HCT116 (cell line): ENCODE measurements at regions not wholly inside any gene's neighbourhood (a gene's known extent, or its start where the extent isn't known, plus 50 kb on each side); places are given as distances from the start of the nearest gene placed in this dataset.

Experiments used
- ATAC-seq: fragments of 200-7000 bp; cut with Tn5 transposase; 2 replicates; pipeline ENCODE4 v1.9.1; 2020; ENCODE audit warnings: mild to moderate bottlenecking, moderate library complexity
- BruUV-seq: library from RNA; stranded (reverse); fragments of 400-500 nt; replicated peaks from 2 replicates; lab custom pipeline; 2021; lab: Mats Ljungman, UMichigan
- CTCF ChIA-PET: fragments of 300-600 bp; sonication (Branson Sonifier 250); formaldehyde crosslinking; loops from one replicate; lab custom pipeline; 2021; ENCODE audit warnings: antibody characterized with exemption; lab: Charles Lee
- POLR2A ChIA-PET: fragments of 300-600, 350-600 bp; sonication (Branson Sonifier 250); formaldehyde crosslinking; loops from one replicate; lab custom pipeline; 2021; ENCODE audit warnings: antibody characterized with exemption; lab: Charles Lee
- RAD21 ChIA-PET, 2 experiments: fragments of 300-600 bp; sonication (Branson Sonifier 250); formaldehyde crosslinking; loops; one replicate each; lab custom pipeline; 2023; ENCODE audit warnings: low total read pairs in 2 of 2; ENCODE audit not compliant: uncharacterized antibody in 2 of 2, unreplicated experiment in 2 of 2, low non-redundant PET in 1 of 2; lab: Charles Lee
- DNase-seq: peaks from one replicate; pipeline ENCODE4 v3.0.0-alpha.2; 2010; ENCODE audit warnings: low read depth, low spot score
- H2AFZ ChIP-seq: fragments of 200-600 bp; shearing (Covaris generic), sonication (generic); 2 replicates; pipeline ENCODE4 v1.6.1; 2017; ENCODE audit warnings: low read depth, mixed run types, mixed read lengths, antibody characterized with exemption, low read length; ENCODE audit not compliant: poor library complexity, severe bottlenecking
- H3K27ac ChIP-seq: 2 replicates; pipeline ENCODE4 v1.5.1; 2012; ENCODE audit warnings: low read depth, low read length
- H3K27me3 ChIP-seq: fragments of 200-600 bp; sonication (generic); 2 replicates; pipeline ENCODE4 v1.6.1; 2016; ENCODE audit warnings: mixed run types, low read length, mixed read lengths; ENCODE audit not compliant: insufficient read depth
- H3K36me3 ChIP-seq, 2 experiments: fragments of 200-500 bp in 1 of 2; fragments of 200-600 bp in 1 of 2; sonication (Bioruptor generic) in 1 of 2; sonication (generic) in 1 of 2; 2 replicates each; pipeline versions ENCODE4 v1.5.1 to v1.6.1; 2014 to 2016; ENCODE audit warnings: low read length in 2 of 2, inconsistent platforms in 1 of 2, mixed read lengths in 1 of 2, mixed run types in 1 of 2; ENCODE audit not compliant: insufficient read depth in 2 of 2, control insufficient read depth in 1 of 2
- H3K4me1 ChIP-seq, 2 experiments: fragments of 200-600 bp in 1 of 2; sonication (generic) in 1 of 2; 2 replicates each; pipeline versions ENCODE4 v1.5.1 to v1.6.1; 2012 to 2017; ENCODE audit warnings: low read length in 2 of 2, inconsistent platforms in 1 of 2, mild to moderate bottlenecking in 1 of 2, mixed read lengths in 1 of 2, mixed run types in 1 of 2, moderate library complexity in 1 of 2; ENCODE audit not compliant: insufficient read depth in 2 of 2, control insufficient read depth in 1 of 2
- H3K4me2 ChIP-seq: fragments of 200-600 bp; sonication (generic); 2 replicates; pipeline ENCODE4 v1.6.1; 2017; ENCODE audit warnings: mixed run types, low read length, mixed read lengths
- H3K4me3 ChIP-seq, 2 experiments: fragments of 200-600 bp in 1 of 2; sonication (generic) in 1 of 2; replicated peaks in 1 of 2; 2 replicates each; pipeline ENCODE4 v1.5.1; 2011 to 2016; ENCODE audit warnings: low read length in 2 of 2, control low read depth in 1 of 2, low read depth in 1 of 2, mild to moderate bottlenecking in 1 of 2, mixed read lengths in 1 of 2, mixed run types in 1 of 2
- H3K79me2 ChIP-seq: fragments of 200-600 bp; sonication (generic); 2 replicates; pipeline ENCODE4 v1.6.1; 2017; ENCODE audit warnings: mild to moderate bottlenecking, mixed run types, low read length, moderate library complexity, mixed read lengths; ENCODE audit not compliant: insufficient read depth
- H3K9ac ChIP-seq: fragments of 200-600 bp; sonication (generic); 2 replicates; pipeline ENCODE4 v1.6.1; 2016; ENCODE audit warnings: low read length, mixed read lengths
- H3K9me2 ChIP-seq: fragments of 200-600 bp; sonication (generic), shearing (Covaris generic); 2 replicates; pipeline ENCODE4 v1.6.1; 2017; ENCODE audit warnings: mixed run types, mild to moderate bottlenecking, moderate library complexity; ENCODE audit not compliant: insufficient read depth
- H3K9me3 ChIP-seq, 2 experiments: fragments of 200-500 bp in 1 of 2; fragments of 200-600 bp in 1 of 2; sonication (Bioruptor generic) in 1 of 2; sonication (generic) in 1 of 2; 2 replicates each; pipeline ENCODE4 v1.6.1; 2014 to 2017; ENCODE audit warnings: low read length in 2 of 2, mixed read lengths in 2 of 2, inconsistent platforms in 1 of 2, low read depth in 1 of 2, mild to moderate bottlenecking in 1 of 2, mixed run types in 1 of 2, moderate library complexity in 1 of 2; ENCODE audit not compliant: control insufficient read depth in 1 of 2, insufficient read depth in 1 of 2
- H4K20me1 ChIP-seq: fragments of 200-600 bp; sonication (generic), shearing (Covaris generic); 2 replicates; pipeline ENCODE4 v1.6.1; 2017; ENCODE audit warnings: mixed run types, mild to moderate bottlenecking, moderate library complexity; ENCODE audit not compliant: insufficient read depth
- CEBPB ChIP-seq: IDR thresholded peaks from 2 replicates; pipeline ENCODE4 v1.6.1; 2012; ENCODE audit warnings: low read depth
- CTCF ChIP-seq, 3 experiments: fragments of 200-600 bp in 1 of 3; sonication (generic) in 1 of 3; IDR thresholded peaks in 2 of 3; conservative IDR thresholded peaks in 1 of 3; 2 replicates each; pipeline ENCODE4 v1.5.1; 2012 to 2017; ENCODE audit warnings: low read depth in 2 of 3, low read length in 2 of 3, antibody characterized with exemption in 1 of 3, borderline replicate concordance in 1 of 3, control low read depth in 1 of 3, mild to moderate bottlenecking in 1 of 3, mixed read lengths in 1 of 3, mixed run types in 1 of 3, moderate library complexity in 1 of 3; ENCODE audit not compliant: insufficient read depth in 1 of 3
- EGR1 ChIP-seq: IDR thresholded peaks from 2 replicates; pipeline ENCODE4 v1.6.1; 2012; ENCODE audit warnings: low read depth
- ELF1 ChIP-seq: IDR thresholded peaks from 2 replicates; pipeline ENCODE4 v1.6.1; 2012; ENCODE audit warnings: low read depth, borderline replicate concordance
- EZH2 ChIP-seq: fragments of 200-600 bp; sonication (generic); IDR thresholded peaks from 2 replicates; pipeline ENCODE4 v1.6.1; 2017; ENCODE audit warnings: antibody characterized with exemption, mixed run types
- EZH2phosphoT487 ChIP-seq: fragments of 200-600 bp; IDR thresholded peaks from 2 replicates; pipeline ENCODE4 v1.6.1; 2018; ENCODE audit warnings: antibody characterized with exemption, borderline replicate concordance
- FOSL1 ChIP-seq: IDR thresholded peaks from 2 replicates; pipeline ENCODE4 v1.6.1; 2012; ENCODE audit warnings: low read depth
- JUND ChIP-seq: IDR thresholded peaks from 2 replicates; pipeline ENCODE4 v1.6.1; 2012
- POLR2A ChIP-seq: IDR thresholded peaks from 2 replicates; pipeline ENCODE4 v1.7.0; 2011; ENCODE audit warnings: borderline replicate concordance; ENCODE audit not compliant: insufficient read depth, insufficient read length; ENCODE audit errors: extremely low read depth
- RAD21 ChIP-seq: IDR thresholded peaks from 2 replicates; pipeline ENCODE4 v1.6.1; 2012; ENCODE audit warnings: low read depth, mild to moderate bottlenecking
- REST ChIP-seq: IDR thresholded peaks from 2 replicates; pipeline ENCODE4 v1.6.1; 2012; ENCODE audit warnings: low read depth
- SIN3A ChIP-seq: IDR thresholded peaks from 2 replicates; pipeline ENCODE4 v1.6.1; 2012; ENCODE audit warnings: low read depth
- SRF ChIP-seq: IDR thresholded peaks from 2 replicates; pipeline ENCODE4 v1.6.1; 2012; ENCODE audit warnings: low read depth
- TCF7L2 ChIP-seq: IDR thresholded peaks from 2 replicates; pipeline ENCODE4 v1.7.0; 2011; ENCODE audit warnings: borderline replicate concordance, inconsistent platforms; ENCODE audit not compliant: insufficient read depth, insufficient read length; ENCODE audit errors: extremely low read depth
- YY1 ChIP-seq: IDR thresholded peaks from 2 replicates; pipeline ENCODE4 v1.6.1; 2011; ENCODE audit warnings: low read length, low read depth, moderate library complexity, mild to moderate bottlenecking; ENCODE audit not compliant: insufficient replicate concordance; ENCODE audit errors: extremely low read depth
- ZFX ChIP-seq: fragments of 450-650 bp; IDR thresholded peaks from 2 replicates; pipeline ENCODE4 v1.6.1; 2017
- ZNF274 ChIP-seq: fragments of 200-500 bp; sonication (Bioruptor generic); IDR thresholded peaks from 2 replicates; pipeline ENCODE4 v1.6.1; 2014; ENCODE audit warnings: mild to moderate bottlenecking, low read depth, low read length, inconsistent platforms
- intact Hi-C: fragments of 100-400 bp; cut with micrococcal nuclease; formaldehyde crosslinking; loops from 2 replicates; pipeline ENCODE4 v1.10.0; 2022
- TF ChIP-seq, protein P1 (sequence below): IDR thresholded peaks from 2 replicates; pipeline ENCODE4 v1.6.1; 2012

GRCh38 chr10:56585447-56586171 lies 224.6 kb upstream of the ZWINT start:
- no TSS peak for BruUV-seq
- no peak overlapping the region for H2AFZ ChIP-seq

More at GRCh38 chr10:56585447-56586171, 224.6 kb upstream of the ZWINT start:
- H3K4me3 ChIP-seq: no peak overlapping the region
- H3K4me2 ChIP-seq: no peak overlapping the region
- no peaks in the 10 kb centered on the region for H3K79me2 ChIP-seq
- H3K4me1 ChIP-seq: no peaks in the 10 kb centered on the region
- TF ChIP-seq EZH2 (no peak), EGR1 (no peak), CTCF (IDR thresholded peaks at IDR 0.05 in 2 of 3, conservative IDR thresholded peaks at IDR 0.05 in 1 of 3; ENCODE audit: borderline replicate concordance in 1 of 3, insufficient read depth in 1 of 3, low read depth in 2 of 3, low read length in 2 of 3) (no peak), YY1 (no peak), ZNF274 (no peak), SRF (no peak), ELF1 (no peak), SIN3A (no peak), EZH2phosphoT487 (no peak), RAD21 (no peak), REST (no peak), CEBPB (no peak), FOSL1 (no peak), POLR2A (no peak), ZFX (no peak), JUND (no peak), TCF7L2 (no peak)
- TF ChIP-seq, protein P1, sequence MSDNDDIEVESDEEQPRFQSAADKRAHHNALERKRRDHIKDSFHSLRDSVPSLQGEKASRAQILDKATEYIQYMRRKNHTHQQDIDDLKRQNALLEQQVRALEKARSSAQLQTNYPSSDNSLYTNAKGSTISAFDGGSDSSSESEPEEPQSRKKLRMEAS: no peak
- no peak overlapping the region for H3K9ac ChIP-seq
- H3K27ac ChIP-seq: no peak overlapping the region
- RAD21 ChIA-PET: no interaction called here
- CTCF ChIA-PET: no interaction called here
- DNase-seq (no peak), ATAC-seq (no peak)
- intact Hi-C loops: no loop called here
- H3K9me2 ChIP-seq: no peaks in the 10 kb centered on the region
- no peaks in the 10 kb centered on the region for H3K36me3 ChIP-seq
- no peaks in the 10 kb centered on the region for H3K27me3 ChIP-seq
- POLR2A ChIA-PET: no interaction called here
- H4K20me1 ChIP-seq: no peaks in the 10 kb centered on the region
- H3K9me3 ChIP-seq: peaks cover under 1 to 12% of the 10 kb centered on the region in 2 experiments; a peak in 2 of 4 replicates
